ENCODE measurements at regions not wholly inside any gene's neighbourhood (a gene's known extent, or its start where the extent isn't known, plus 50 kb on each side); places are given as distances from the start of the nearest gene placed in this dataset.

DNA sequence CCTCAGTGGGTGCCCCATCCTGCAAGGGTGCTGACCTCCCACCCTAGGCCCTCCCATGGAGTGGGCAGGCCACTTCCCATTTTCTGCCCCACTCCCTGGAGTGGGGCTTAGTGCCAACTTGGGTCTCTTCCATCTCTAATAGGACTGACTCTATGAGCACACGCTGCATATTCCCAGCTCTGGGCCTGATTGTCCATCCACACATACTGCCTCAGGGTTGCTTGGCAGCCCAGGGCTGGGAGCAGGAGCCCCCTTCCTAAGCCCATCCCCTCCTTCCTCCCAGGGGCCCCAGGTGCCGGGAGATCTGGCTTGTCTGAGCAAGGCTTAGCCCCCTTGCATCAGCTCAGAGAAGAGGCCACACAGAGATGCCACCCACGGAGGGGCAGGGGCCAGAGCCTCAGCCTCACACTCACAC, 55.1 kb downstream of the PJA1 start:
- no peaks in the 10 kb centered on the region for H3K4me1 Mint-ChIP-seq (ENCODE audit: low read depth)
- no peaks in the 10 kb centered on the region for H3K27me3 Mint-ChIP-seq (ENCODE audit: low read depth)
- no peak overlapping the region for H3K4me3 Mint-ChIP-seq
- no peak overlapping the region for H3K27ac Mint-ChIP-seq
- H3K36me3 Mint-ChIP-seq (ENCODE audit: low read depth): no peaks in the 10 kb centered on the region
- no peaks in the 10 kb centered on the region for H3K9me3 Mint-ChIP-seq

DNA sequence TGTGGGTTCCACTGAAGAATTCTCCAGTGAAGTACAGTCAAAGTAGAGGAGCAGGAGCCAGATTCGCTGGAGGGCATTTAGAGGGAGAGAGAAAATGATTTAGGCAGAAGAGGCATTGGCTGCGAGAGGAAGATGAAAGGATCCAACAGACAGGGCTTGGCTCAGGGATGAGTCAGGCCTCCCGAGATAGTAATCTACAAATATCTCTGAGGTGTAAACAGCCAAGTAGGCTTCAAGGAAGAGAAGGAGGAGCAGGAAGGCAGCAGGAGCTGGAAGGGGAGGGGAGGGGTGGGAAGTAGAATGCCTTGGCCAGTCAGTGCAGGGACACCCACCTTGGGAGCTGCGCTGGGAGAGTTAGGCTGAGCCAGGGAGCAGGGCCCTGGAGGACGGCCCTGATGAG, 55.5 kb downstream of the PJA1 start:
- Mint-ChIP-seq H3K27ac (no peak overlapping the region), H3K36me3 (ENCODE audit: low read depth) (no peaks in the 10 kb centered on the region), H3K27me3 (ENCODE audit: low read depth) (no peaks in the 10 kb centered on the region), H3K9me3 (no peaks in the 10 kb centered on the region), H3K4me3 (no peak overlapping the region), H3K4me1 (ENCODE audit: low read depth) (no peaks in the 10 kb centered on the region)

DNA sequence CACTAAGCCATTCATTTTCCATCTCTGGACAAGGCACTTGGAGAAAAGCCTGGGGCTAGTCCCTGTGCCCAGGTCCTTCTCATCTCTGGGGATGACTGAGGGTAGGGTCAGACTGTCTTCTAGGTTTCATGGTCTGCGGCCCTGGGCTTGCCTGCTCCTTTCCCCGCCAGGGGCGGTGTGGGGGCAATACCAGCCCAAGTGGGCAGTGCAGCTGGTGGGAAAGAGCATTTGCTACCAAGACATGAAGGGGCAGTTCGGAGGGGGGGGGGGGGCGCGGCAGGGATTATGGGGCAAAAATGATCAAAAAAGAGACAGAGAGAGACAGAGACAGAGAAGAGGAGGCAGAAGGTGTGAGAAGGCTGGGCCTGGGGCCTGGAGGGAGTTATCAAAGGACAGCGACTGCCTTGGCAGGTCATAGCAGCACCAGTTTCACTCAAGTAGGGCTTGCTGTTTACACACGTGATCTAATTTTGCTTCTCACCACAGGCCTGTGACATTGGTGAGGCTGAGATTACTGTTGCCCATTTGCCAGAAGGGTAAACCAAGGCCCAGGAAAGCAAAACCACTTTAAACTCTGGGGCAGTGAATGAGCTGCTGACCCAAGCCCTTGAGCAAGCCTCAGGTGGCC, 56.1 kb downstream of the PJA1 start:
- Mint-ChIP-seq H3K27me3 (ENCODE audit: low read depth) (no peaks in the 10 kb centered on the region), H3K27ac (no peak overlapping the region), H3K4me1 (ENCODE audit: low read depth) (no peaks in the 10 kb centered on the region), H3K36me3 (ENCODE audit: low read depth) (no peaks in the 10 kb centered on the region), H3K4me3 (no peak overlapping the region), H3K9me3 (no peaks in the 10 kb centered on the region)

GRCh38 chrX:69107747-69108401, 57.4 kb downstream of the PJA1 start:
- H3K9me3 Mint-ChIP-seq: no peaks in the 10 kb centered on the region
- H3K27me3 Mint-ChIP-seq (ENCODE audit: low read depth): no peaks in the 10 kb centered on the region
- H3K4me3 Mint-ChIP-seq: no peak overlapping the region
- H3K36me3 Mint-ChIP-seq (ENCODE audit: low read depth): no peaks in the 10 kb centered on the region
- no peaks in the 10 kb centered on the region for H3K4me1 Mint-ChIP-seq (ENCODE audit: low read depth)
- no peak overlapping the region for H3K27ac Mint-ChIP-seq

DNA sequence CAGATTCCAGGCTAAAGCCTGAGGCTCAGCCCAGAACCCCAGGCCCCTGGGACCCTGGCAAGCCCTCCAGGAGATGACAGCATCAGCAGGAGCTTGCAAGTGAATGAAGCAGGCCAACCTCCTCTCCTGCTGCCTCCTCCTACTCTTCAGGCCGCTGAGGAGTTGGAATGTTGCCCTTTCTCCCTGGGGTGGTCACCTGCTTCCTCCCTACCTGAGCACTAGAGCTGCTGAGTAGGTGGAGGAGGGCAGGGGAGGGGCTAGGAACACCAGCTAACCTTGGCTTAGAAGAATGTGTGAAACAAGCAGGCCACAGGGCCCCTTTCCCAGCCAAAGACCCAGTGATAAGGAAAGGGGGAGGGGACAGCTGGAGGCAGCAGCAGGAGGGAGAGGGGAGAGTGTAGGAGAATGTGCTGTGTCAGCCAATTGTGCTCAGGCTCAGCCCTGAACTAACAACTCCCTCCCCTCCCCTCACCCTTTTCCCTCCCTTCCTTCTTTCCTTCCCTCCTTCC, 58.0 kb downstream of the PJA1 start:
- H3K4me1 Mint-ChIP-seq (ENCODE audit: low read depth): no peaks in the 10 kb centered on the region
- no peak overlapping the region for H3K27ac Mint-ChIP-seq
- H3K36me3 Mint-ChIP-seq (ENCODE audit: low read depth): no peaks in the 10 kb centered on the region
- H3K9me3 Mint-ChIP-seq: no peaks in the 10 kb centered on the region
- no peaks in the 10 kb centered on the region for H3K27me3 Mint-ChIP-seq (ENCODE audit: low read depth)
- no peak overlapping the region for H3K4me3 Mint-ChIP-seq

- no peak overlapping the region for H3K4me3 Mint-ChIP-seq
- H3K36me3 Mint-ChIP-seq (ENCODE audit: low read depth): no peaks in the 10 kb centered on the region
- H3K27ac Mint-ChIP-seq: no peak overlapping the region
- H3K27me3 Mint-ChIP-seq (ENCODE audit: low read depth): no peaks in the 10 kb centered on the region
- no peaks in the 10 kb centered on the region for H3K9me3 Mint-ChIP-seq
- H3K4me1 Mint-ChIP-seq (ENCODE audit: low read depth): no peaks in the 10 kb centered on the region
Measured at GRCh38 chrX:69104756-69105434, 60.4 kb downstream of the PJA1 start.

GRCh38 chrX:69103539-69103938, 61.7 kb downstream of the PJA1 start:
- Mint-ChIP-seq H3K4me1 (ENCODE audit: low read depth) (no peaks in the 10 kb centered on the region), H3K9me3 (no peaks in the 10 kb centered on the region), H3K27me3 (ENCODE audit: low read depth) (no peaks in the 10 kb centered on the region), H3K27ac (no peak overlapping the region), H3K4me3 (no peak overlapping the region), H3K36me3 (ENCODE audit: low read depth) (no peaks in the 10 kb centered on the region)

DNA sequence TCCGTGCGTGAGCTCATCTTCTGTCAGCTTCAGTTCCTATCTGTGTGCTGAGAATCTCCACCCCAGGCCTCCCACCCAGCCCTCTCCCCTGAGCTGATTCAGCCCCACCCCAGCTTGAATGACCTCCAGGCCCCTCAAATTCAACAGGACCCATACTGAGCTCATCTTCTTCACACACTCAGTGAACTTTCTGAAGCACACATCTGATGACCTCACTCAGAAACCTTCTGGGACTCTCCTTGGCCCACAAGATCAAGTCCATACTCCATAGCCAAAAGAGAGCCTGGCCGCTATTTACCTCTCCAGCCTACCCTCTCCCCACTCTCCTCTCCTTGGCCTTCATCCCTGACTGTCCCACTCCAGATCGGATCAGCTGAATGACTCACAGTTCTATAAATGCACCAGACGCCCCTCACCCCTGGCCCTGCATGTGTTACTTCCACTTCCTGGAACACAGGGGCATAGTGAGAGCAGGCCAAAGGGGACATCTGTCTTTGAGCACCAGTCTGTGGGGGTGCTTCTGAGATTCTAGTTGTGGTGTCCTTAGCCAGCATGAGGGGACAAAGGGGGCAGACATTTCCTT, 62.5 kb downstream of the PJA1 start:
- H3K27me3 Mint-ChIP-seq (ENCODE audit: low read depth): no peaks in the 10 kb centered on the region
- no peak overlapping the region for H3K27ac Mint-ChIP-seq
- no peaks in the 10 kb centered on the region for H3K36me3 Mint-ChIP-seq (ENCODE audit: low read depth)
- no peak overlapping the region for H3K4me3 Mint-ChIP-seq
- no peaks in the 10 kb centered on the region for H3K9me3 Mint-ChIP-seq
- no peaks in the 10 kb centered on the region for H3K4me1 Mint-ChIP-seq (ENCODE audit: low read depth)

DNA sequence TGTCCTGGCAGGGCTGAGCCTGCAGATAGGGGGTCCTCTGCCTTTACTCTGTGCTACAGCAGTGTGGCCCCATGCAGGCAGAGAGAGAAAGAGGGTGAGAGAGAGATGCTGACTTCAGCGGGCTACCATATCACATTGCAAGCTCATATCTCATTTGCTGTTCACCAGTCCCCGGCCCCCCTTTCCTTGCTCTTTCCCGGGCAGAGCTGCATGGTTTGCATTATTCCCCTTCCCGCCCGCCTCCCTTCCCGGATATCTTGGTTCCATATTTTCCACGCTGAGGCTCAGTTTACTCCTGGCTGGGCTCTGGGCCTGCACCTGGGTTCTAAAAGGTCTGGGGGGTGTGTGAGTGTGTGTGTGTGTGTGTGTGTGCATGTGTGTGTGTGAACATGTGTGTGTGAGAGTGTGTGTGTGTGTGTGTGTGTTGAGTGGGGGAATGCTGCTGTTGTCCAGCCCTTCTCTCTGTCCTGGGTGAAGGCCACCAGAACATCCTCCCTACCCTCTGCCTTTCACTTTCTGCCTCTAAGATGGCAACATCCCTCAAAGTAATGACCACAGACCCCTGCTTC, 63.5 kb downstream of the PJA1 start:
- no peaks in the 10 kb centered on the region for H3K36me3 Mint-ChIP-seq (ENCODE audit: low read depth)
- no peaks in the 10 kb centered on the region for H3K4me1 Mint-ChIP-seq (ENCODE audit: low read depth)
- no peaks in the 10 kb centered on the region for H3K9me3 Mint-ChIP-seq
- no peak overlapping the region for H3K4me3 Mint-ChIP-seq
- H3K27me3 Mint-ChIP-seq (ENCODE audit: low read depth): no peaks in the 10 kb centered on the region
- no peak overlapping the region for H3K27ac Mint-ChIP-seq

- no peaks in the 10 kb centered on the region for H3K27me3 Mint-ChIP-seq (ENCODE audit: low read depth)
- H3K4me1 Mint-ChIP-seq (ENCODE audit: low read depth): no peaks in the 10 kb centered on the region
- H3K9me3 Mint-ChIP-seq: no peaks in the 10 kb centered on the region
- no peak overlapping the region for H3K27ac Mint-ChIP-seq
- no peak overlapping the region for H3K4me3 Mint-ChIP-seq
- no peaks in the 10 kb centered on the region for H3K36me3 Mint-ChIP-seq (ENCODE audit: low read depth)
Measured at GRCh38 chrX:69100478-69100877, 64.8 kb downstream of the PJA1 start.

DNA sequence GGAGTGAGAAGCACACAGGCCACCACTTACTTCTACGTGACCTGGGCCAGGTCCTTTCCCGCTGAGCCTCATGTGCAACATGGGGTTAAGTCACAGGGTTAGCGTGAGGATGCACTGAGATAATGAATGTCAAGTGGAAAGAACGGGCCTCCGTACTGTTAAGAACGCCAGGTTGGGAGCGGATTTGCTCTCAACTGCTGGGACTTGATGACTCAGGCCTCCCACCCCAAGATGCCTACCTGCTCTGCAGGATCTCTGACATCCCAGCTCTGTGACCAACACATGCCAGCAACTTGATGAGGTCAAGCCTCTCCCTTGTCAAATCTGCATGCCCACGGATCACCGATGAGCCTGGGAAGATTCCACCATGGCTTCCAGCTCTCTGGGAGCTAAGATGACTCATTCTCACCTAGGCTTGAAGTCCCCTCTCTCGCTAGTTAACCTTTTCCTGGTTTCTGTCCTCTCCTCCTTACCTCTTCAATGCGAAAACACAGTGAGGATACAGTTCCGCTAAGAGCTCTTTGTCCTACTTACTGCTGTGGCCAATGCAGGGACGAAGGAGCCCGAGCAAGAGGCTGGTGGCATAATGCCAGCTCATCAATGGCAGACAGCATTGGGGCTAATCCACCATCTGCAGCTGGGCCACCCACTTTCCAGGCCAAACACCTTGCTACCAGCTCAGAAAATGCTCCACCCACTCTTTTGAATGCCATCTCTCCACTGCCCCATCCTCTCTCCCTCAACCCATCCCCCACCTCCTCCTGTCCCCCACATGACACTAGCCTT, 67.6 kb downstream of the PJA1 start:
- no peaks in the 10 kb centered on the region for H3K9me3 Mint-ChIP-seq
- no peak overlapping the region for H3K4me3 Mint-ChIP-seq
- H3K36me3 Mint-ChIP-seq (ENCODE audit: low read depth): no peaks in the 10 kb centered on the region
- H3K27ac Mint-ChIP-seq: no peak overlapping the region
- no peaks in the 10 kb centered on the region for H3K27me3 Mint-ChIP-seq (ENCODE audit: low read depth)
- no peaks in the 10 kb centered on the region for H3K4me1 Mint-ChIP-seq (ENCODE audit: low read depth)

- Mint-ChIP-seq H3K36me3 (ENCODE audit: low read depth) (no peaks in the 10 kb centered on the region), H3K27ac (no peak overlapping the region), H3K4me1 (ENCODE audit: low read depth) (no peaks in the 10 kb centered on the region), H3K27me3 (ENCODE audit: low read depth) (no peaks in the 10 kb centered on the region), H3K9me3 (no peaks in the 10 kb centered on the region), H3K4me3 (no peak overlapping the region)
Measured at GRCh38 chrX:69096963-69097362, 68.3 kb downstream of the PJA1 start.

- Mint-ChIP-seq H3K4me3 (no peak overlapping the region), H3K9me3 (no peaks in the 10 kb centered on the region), H3K4me1 (ENCODE audit: low read depth) (no peaks in the 10 kb centered on the region), H3K27me3 (ENCODE audit: low read depth) (no peaks in the 10 kb centered on the region), H3K36me3 (ENCODE audit: low read depth) (no peaks in the 10 kb centered on the region), H3K27ac (no peak overlapping the region)
Measured at GRCh38 chrX:69094977-69095669, 70.1 kb downstream of the PJA1 start.
